Fibroblast of the aortic adventitia (primary cell): ENCODE measurements at regions not wholly inside any gene's neighbourhood (a gene's known extent, or its start where the extent isn't known, plus 50 kb on each side); places are given as distances from the start of the nearest gene placed in this dataset.

Experiments used
- DNase-seq: peaks from one replicate; pipeline ENCODE4 v3.0.0-alpha.2; 2010; ENCODE audit warnings: low read depth
- H3K4me3 ChIP-seq: 2 replicates; pipeline ENCODE4 v1.5.1; 2011; ENCODE audit warnings: low read depth, mild to moderate bottlenecking, control low read depth, low read length, moderate library complexity
- TF ChIP-seq, protein P1 (sequence below): IDR thresholded peaks from 2 replicates; pipeline ENCODE4 v1.5.1; 2011; ENCODE audit warnings: mild to moderate bottlenecking, low read length, control low read depth, inconsistent platforms; ENCODE audit not compliant: insufficient read depth

DNA sequence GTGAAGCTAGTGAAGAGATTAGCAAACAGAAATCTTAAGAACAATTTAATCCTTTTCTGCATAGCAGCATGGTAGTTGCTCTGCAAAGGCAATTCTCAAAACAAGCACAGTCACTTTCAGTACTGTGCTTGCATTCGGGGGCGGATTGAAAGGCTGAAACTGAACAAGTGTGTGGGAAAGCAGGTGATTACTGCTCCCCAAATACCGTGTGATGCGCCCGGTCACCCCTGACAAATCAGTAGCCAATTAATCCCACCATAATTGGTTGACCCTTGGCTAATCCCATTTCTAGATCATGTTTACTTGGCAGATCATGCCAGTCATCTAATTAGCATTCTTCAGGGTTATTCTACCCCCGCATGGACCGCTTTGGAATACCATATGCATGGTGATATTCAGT lies 76.5 kb upstream of the ADRB1 start:
- no peak overlapping the region for H3K4me3 ChIP-seq
- TF ChIP-seq, protein P1, sequence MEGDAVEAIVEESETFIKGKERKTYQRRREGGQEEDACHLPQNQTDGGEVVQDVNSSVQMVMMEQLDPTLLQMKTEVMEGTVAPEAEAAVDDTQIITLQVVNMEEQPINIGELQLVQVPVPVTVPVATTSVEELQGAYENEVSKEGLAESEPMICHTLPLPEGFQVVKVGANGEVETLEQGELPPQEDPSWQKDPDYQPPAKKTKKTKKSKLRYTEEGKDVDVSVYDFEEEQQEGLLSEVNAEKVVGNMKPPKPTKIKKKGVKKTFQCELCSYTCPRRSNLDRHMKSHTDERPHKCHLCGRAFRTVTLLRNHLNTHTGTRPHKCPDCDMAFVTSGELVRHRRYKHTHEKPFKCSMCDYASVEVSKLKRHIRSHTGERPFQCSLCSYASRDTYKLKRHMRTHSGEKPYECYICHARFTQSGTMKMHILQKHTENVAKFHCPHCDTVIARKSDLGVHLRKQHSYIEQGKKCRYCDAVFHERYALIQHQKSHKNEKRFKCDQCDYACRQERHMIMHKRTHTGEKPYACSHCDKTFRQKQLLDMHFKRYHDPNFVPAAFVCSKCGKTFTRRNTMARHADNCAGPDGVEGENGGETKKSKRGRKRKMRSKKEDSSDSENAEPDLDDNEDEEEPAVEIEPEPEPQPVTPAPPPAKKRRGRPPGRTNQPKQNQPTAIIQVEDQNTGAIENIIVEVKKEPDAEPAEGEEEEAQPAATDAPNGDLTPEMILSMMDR = no peak
- no peak for DNase-seq

DNA sequence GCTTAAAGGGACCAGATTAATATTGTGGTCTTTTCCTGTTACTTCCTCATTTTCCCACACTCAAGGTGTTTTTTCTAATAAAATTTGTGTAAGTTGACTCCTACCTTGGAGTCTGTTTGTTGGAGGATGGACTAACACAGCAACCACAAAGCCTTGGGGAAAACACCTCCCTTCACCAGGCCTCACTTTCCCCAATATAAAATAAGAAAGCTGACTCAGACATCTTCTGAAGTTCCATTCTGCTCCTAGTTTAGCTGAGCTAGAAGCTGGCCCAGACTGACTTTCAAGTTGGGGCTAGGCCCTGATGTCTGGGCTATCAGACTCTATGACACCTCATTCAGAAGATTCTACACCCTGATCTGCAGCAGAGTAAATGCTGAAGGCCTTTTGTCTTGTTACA lies 73.0 kb upstream of the ADRB1 start:
- no peak for DNase-seq
- TF ChIP-seq, protein P1 = no peak
- no peak overlapping the region for H3K4me3 ChIP-seq

DNA sequence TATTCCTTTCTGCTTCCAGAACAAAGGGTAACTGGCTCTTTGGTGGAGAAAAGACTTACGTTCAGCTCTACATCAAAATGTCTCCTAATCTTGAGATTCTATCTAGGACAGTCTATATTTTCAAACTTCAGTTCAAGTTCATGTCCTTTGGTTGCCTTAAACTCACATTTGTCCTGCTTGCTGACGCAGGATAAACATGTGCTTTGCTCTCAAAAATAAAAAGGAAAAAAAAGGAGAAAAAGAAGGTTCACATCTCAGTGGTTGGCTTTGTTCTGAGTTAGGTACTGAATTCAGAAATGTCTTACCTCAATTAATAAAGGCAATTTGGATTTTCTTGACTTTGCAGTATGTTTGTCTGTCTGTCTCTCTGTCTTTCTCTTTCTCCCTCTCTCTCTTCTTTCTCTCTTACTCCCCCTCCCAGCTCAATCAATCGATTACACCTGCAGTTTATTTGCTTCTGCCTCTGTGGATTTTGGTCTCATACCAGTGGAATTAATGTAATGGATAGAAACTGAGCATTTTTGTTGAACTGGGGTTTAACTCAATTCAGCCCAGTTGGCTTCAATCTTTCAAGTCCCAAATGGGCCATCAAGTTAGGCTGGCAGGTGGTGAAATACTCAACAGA lies 72.2 kb upstream of the ADRB1 start:
- no peak for DNase-seq
- TF ChIP-seq, protein P1 = no peak
- no peak overlapping the region for H3K4me3 ChIP-seq

DNA sequence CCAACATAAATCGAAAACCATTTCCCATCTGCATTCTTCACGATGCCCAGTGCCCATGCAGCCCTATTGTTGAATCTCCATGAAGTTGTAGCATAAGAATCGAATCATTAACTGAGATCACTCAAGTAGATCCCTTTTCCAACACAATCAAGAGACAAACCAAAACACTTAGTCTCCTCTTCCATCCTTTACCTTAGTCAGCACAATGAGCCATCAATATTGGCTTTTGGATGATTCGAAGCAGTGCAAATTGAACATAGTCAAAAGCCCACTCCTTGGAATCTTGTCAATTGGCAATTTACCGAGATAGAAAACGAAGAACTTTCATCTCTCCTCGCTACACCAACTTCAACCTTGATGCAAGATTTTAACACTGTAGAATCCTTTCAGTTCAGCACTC lies 66.5 kb upstream of the ADRB1 start:
- no peak for DNase-seq
- TF ChIP-seq, protein P1 = no peak
- no peak overlapping the region for H3K4me3 ChIP-seq

DNA sequence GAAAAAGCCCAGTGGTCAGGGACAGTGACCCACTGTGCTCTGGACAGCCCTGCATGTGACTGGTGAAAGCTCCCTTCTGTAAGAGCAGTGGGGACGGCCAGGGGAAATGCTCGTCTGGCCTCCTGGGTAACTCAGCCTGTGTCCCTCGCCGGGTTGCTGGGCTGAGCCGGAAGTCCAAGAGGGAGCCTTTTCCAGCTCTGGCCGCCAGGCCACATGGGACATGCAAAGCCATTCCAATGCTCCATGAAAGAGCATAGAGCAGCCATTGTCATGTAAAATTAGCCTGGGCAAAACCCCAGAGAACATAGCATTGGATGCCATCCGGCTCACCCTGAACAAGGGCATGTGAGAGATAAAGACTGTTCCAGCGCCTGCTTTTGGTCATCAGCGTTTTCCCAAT lies 64.9 kb upstream of the ADRB1 start:
- TF ChIP-seq, protein P1 = no peak
- no peak for DNase-seq
- H3K4me3 ChIP-seq = no peak overlapping the region

DNA sequence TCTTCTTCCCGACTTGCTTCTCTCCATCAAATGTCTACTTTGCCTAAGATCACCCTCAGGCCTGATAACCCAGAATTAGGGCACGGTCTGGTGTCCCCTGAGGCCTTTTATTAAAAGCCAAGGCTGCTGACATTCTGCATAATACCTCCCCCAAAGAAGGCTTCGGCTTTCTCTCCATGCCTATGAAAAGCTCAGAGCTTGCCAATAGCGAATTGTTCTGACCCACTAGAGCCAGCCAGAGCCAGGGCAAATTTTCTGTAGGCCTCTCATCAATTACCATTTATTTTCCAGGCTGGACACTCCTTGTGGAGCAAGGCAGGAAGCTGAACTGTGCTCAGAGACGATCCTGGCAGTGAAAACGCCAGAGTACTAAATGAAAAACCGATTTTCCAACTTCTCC lies 64.3 kb upstream of the ADRB1 start:
- no peak for DNase-seq
- no peak overlapping the region for H3K4me3 ChIP-seq
- TF ChIP-seq, protein P1 = no peak
